Testis (tissue), 2 donors: ENCODE measurements at regions not wholly inside any gene's neighbourhood (a gene's known extent, or its start where the extent isn't known, plus 50 kb on each side); places are given as distances from the start of the nearest gene placed in this dataset.

Experiments used
- POLR2A ChIP-seq: fragments of 450-650 bp; IDR thresholded peaks from one replicate; pipeline ENCODE4 v1.6.1; 2017; ENCODE audit warnings: antibody characterized with exemption, mild to moderate bottlenecking, moderate library complexity
- TF ChIP-seq, protein P1 (sequence below), 3 experiments: fragments of 450-650 bp in 2 of 3; fragments of 200-600 bp in 1 of 3; sonication (generic) in 1 of 3; IDR thresholded peaks; one replicate each; pipeline ENCODE4 v1.5.1; 2016 to 2019; ENCODE audit warnings: antibody characterized with exemption in 3 of 3, mild to moderate bottlenecking in 2 of 3, moderate library complexity in 1 of 3

- no peak for TF ChIP-seq POLR2A
- TF ChIP-seq, protein P1, sequence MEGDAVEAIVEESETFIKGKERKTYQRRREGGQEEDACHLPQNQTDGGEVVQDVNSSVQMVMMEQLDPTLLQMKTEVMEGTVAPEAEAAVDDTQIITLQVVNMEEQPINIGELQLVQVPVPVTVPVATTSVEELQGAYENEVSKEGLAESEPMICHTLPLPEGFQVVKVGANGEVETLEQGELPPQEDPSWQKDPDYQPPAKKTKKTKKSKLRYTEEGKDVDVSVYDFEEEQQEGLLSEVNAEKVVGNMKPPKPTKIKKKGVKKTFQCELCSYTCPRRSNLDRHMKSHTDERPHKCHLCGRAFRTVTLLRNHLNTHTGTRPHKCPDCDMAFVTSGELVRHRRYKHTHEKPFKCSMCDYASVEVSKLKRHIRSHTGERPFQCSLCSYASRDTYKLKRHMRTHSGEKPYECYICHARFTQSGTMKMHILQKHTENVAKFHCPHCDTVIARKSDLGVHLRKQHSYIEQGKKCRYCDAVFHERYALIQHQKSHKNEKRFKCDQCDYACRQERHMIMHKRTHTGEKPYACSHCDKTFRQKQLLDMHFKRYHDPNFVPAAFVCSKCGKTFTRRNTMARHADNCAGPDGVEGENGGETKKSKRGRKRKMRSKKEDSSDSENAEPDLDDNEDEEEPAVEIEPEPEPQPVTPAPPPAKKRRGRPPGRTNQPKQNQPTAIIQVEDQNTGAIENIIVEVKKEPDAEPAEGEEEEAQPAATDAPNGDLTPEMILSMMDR (IDR thresholded peaks at IDR 0.05) = no peak
Observed at GRCh38 chr6:120431841-120432240, 902.4 kb downstream of the TBC1D32 start.
